NCI-H82 (cell line): ENCODE measurements at regions not wholly inside any gene's neighbourhood (a gene's known extent, or its start where the extent isn't known, plus 50 kb on each side); places are given as distances from the start of the nearest gene placed in this dataset.
"Not testable (repeated sequence)": the region's sequence is repeated elsewhere in the genome, so short reads cannot be mapped to it uniquely, and the experiment has no call there.

ENCODE experiments used
- DNase-seq: peaks from one replicate; lab custom pipeline; 2025; lab: John Stamatoyannopoulos, UW

DNA sequence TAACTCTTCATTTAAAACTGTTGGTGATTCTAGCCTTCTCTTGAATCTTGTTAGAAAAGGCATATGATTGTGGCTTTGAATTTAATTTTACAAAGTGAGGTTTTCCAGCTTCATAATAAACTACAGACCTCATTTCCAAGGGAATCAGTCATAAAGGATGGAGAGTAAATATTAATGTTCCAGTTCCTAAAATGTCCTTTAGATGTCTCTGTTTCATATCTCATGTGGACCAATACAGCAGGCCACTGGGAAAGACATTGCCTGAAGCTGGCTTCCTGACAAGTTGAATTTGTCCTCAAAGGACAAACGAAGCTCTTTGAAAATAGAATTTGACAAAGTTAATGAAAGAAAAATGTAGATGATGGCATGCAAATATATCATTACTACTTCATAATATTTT, 125.4 kb downstream of the ZNF330 start:
- peak; percentile 69 for DNase-seq

DNA sequence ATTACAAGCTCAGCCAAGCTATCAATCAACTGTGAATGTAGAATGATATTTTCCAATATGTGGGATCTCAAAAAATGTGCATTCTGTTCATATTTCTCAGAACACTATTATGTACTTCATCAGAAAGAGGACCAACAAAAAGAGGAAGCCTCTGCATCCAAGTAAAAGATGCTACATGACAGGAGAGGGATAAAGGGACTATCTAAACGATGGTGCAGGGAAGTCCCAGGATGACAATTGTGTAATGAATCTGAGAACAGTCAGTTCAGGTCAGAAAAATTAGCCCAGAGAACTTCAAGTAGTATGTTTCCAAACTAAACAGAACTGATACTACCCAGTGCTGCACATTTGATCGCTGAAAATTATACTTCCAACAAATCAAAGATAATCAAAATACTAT, 127.0 kb downstream of the ZNF330 start:
- DNase-seq: no peak

DNA sequence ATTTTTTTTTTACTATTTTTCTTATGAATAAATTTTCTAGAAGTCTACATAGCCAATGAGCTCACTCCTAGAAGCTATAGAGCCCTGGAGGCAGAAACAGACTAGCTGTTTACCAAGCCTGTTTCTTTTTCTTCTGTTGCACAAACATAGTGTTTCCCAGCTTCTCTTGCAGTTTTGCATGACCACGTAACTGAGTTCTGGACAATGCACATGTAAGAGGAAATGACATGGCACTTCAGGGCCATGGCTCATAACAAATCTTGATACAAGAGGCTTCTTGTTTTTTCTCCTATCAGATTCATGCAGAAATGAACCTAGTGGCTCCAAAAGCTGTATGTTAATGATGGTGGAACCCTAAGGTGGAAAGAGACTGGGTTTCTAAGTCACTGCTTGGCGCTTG, 127.4 kb downstream of the ZNF330 start:
- DNase-seq: no peak

DNA sequence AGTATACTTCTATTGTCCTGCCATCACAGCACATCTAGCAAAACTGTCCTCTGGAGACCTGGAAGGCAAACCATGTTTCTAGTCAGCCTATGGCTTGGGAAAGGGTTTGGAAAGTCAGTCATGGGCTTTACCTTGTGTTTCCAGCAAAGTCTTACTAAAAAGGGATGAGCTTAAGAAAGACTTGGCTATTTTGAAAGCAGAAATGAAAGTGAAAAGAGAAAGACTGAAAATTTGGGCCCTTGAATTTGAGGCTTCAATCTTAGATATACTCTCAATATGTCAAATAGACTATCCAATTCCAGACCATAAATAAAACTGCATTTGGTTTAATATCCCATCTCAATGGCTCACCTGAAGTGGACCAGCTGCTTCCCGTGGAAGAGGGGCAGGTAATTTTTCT, 127.9 kb downstream of the ZNF330 start:
- no peak for DNase-seq

DNA sequence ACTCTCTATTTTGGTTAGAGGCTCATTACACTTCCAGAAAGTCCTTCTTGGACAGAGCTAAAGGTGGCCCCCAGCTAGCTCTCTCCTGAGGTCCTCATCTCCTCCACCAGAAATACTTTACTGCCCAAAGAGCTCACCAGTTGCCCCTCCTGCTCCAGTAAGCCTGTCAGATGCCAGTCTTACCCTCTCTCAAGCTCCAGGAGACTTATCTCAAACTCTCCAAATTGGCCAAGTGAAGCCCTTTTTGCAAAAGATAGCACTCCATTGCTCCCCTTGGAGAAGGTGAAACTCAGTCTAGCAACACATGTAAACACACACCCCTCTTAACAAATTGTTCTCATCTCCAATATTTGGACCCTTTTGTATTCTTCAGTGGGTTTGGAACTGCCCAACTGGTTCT, 128.5 kb downstream of the ZNF330 start:
- DNase-seq: no peak

DNA sequence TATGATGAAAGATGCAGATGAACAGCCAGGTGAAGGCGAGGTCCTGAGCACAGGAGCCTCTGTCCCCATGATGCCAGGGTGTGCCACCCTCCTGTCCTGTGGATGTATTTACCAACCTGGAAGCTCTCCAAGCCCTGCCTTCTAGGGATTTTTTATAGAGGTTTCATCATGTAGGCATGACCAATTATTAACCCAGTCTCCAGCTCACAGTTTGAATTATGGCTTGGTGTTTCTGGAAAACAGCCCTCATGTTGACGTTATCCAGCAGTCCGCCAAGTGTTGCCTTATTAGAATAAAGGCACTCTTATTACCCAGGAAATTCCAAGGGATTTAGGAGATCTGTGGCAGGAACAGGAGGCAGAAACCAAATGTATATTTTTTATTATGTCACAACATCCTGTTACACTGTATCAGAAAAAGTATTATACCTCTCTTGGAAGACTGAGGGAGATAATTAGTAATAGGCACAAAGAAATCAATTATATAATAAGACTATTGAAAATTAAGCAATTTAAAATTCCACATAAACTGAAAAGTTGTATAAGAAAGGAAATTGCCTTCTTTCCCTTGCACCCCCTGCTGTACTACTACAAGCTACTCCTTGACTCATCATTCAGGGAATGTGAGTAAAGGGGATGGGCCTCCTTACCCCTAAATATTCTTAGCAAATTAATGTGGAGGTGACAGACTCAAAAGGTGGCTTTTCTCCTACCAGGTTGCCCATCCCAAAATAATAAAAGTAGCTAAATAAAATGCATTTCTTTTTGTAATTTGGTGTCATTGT, 129.6 kb downstream of the ZNF330 start:
- DNase-seq: no peak

DNA sequence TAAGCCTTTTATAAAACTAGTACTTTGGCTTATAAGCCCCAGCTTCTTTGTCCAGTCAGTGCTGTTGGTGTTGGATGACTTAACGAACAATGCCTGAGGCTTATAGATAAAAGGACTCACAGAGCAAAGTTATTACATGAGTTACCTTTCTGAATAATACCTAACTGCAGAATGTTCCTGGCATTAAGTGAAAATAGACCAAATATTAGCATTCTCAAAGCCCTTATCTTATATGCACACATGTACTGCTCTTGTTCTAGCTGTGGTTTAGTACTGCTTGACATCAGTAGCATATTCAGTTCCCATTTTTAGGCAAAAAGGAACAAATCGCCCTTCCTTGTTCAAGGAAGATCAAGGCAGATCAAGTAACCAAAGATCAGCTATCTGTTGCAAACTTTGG, 131.6 kb downstream of the ZNF330 start:
- DNase-seq: peak; percentile 9

DNA sequence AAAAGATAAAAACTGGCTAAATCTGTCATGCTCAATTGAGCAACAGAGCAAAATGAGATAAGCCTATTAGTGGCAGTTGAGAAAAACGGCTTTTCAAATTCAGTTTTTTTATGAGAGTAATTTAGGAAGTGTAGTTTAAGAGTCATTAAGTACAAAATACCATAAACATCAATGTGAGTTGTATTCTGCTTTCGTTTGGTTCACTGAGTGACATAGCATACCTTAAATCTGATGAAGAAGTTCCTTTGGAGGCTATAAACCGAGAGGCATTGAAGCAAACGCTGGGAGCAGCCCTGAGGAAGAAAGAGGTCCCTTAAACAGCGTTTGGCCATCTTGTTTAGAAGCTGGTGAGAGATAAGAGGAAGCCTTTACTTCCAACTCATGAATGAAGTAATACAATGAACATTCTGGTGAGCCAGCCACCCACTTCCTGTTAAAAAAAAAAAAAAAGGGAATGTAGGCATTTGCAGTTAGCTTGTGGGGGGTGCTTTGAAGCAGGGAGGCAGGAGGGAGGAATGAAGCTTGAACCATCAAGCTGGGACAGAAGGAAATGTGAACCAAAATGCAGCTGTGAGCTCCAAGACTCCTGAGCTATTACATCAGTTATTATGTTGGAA, 132.3 kb downstream of the ZNF330 start:
- DNase-seq: no peak

DNA sequence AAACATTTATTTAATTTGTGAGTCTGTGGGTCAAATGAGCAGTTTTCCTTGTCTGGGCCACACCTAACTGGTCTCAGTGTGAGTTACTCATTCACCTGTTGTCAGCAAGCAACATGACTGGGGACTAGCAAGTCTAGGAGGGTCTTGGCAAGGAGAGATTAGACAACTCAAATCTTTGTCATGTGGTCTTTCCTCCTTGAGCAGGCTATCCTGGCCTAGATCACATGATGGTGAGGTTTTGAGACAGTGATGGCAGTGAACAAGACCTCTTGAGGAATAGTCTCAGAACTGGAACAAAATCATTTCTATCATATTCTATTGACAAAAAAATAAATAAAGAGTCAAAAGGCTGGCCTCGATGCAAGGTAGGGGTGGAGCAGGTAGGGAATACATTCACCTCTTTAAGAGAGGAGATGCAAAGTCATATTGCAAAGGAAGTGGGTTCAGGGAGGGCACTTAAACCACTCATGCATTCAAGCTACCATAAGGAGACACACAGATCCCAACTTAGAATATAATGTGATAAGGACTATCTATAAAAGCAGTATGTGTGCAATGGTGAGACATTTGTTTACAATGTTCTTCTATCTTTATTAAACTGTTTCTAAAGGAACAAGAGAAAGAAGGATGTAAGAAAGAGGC, 135.7 kb downstream of the ZNF330 start:
- DNase-seq: no peak

DNA sequence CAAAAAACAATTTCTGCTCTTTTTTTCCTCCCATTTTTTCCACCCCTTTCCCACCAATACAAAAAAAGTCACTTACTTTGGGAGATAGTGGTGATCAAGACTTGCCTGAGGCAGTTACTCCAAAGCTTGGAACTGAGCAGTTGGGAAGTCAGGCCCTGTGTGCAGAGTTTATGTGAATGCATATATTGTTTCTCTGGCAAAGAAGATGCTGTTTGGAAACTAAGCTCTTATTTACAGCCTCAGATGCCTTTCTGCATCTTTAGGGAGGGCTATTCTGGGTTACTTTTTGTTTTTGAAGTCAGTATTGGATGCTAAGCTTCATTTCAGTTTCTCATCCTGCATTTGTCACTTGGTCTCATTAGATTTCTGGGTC, 136.3 kb downstream of the ZNF330 start:
- DNase-seq: no peak

DNA sequence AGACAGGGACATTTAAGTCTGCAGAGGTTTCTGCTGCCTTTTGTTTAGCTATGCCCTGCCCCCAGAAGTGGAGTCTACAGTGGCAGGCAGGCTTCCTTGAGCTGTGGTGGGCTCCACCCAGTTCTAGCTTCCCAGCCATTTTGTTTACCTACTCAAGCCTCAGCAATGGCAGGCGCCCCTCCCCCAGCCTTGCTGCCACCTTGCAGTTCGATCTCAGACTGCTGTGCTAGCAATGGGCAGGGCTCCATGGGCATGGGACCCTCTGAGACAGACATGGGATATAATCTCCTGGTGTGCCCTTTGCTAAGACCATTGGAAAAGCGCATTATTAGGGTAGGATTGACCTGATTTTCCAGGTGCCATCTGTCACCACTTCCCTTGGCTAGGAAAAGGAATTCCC, 147.5 kb downstream of the ZNF330 start:
- not testable (repeated sequence) for DNase-seq

DNA sequence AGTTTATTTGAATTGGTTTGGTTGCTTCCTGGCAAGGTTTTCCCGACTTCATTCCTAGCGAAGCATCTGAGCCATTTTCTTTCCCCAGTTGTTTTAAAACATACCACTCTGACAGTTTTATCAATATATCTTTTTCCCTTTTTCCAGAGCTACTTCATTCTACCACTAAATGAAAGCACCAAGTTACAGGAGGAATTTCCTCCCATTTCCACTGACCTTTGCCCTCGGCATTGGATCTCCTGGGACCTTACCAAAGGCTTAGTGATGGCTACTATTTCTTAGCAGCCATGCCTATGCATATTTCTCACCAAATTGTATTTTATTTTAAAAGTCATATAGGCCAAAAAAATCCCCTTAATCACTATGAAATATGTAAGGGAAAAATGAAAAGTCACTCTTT, 150.5 kb downstream of the ZNF330 start:
- no peak for DNase-seq

DNA sequence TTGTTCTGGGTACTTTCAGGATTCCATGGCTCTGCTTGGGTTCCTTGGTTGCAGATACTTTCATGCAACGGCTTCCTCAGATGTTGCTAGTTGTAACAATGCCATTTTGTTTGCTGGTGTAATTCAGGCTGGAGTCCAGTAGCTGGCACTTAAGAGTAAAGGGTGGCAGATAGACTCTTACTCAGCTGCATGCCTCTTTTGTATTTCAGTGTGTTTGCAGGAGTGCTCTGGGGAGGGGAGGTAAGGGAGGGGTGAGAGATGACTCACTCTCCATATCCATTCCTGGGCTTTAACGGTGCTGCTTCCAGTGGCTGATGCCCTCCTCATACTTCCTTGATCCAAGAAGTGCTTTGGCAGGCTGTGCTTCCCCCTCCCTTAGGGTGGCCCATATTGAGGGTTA, 155.2 kb downstream of the ZNF330 start:
- DNase-seq: no peak

DNA sequence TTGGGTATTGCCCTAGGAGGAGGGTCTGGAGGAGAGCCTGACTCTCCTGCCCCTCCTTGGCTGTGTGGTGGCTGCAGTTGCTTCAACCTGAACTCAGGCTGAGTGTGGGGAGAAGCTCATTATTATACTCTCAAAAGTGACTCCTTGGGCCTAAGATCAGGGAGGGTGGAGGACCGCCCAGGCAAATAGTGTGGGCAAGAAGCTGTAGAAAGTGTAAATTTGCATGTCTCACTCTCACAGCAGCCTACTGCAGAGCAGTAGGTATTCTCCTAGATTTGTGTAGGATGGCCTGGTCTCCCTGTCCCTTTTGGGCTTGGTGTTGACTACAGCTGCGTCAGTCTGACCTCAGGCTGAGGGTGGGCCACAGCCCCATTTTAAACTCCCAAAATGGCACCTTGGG, 156.1 kb downstream of the ZNF330 start:
- no peak for DNase-seq

DNA sequence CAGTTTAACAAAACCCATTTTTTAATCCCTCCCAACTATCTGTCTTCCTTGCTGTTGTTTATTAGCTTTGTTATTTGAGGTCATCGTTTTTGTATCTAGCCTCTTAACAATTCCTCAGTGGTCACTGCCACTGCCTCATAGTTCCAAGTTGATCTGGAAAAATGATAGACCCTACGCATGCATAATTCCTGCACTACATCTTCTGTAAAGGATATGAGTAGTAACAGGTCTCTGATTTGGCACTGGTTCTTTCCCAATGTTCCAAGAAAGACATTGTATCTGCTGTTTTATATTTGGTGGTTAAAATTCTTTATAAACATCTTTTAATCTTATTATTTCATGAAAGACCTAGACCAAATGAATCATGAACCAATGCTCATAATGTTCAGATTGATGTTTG, 166.6 kb downstream of the ZNF330 start:
- no peak for DNase-seq

DNA sequence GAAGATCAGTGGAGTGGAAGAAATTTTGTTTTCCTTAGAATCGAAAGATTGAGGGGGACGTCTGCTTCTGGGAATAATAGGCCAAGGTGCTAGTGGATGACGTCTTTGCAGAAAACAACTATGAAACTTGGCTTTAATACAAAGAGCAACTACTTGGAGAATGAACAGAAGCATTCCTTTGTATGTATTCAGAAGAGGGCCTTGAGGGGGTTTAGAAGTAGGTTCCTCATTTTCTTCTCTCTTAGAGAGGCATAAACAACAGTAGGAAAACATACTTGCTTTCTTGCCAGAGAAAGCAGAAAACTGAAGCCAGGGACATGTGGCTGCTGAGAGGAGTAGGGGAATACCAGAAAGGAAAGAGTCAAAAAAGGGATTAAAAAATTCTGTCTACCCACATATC, 167.8 kb downstream of the ZNF330 start:
- DNase-seq: no peak

DNA sequence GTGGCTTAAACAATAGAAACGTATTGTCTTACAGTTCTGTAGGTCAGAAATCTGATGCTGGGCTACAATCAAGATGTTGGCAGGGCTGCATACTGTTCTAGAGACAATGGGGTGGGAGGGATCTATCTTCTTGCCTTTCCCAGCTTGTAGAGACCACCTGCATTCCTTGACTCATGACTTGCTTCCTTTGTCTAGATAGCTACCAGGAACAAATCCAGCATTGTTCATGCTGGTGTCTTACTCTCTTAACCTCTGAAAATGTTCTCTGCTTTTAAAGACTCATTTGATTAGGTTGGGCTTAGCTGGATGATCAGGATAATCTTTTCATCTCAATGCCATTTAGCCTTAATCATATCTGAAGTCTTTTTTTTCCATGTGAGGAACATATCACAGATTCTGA, 169.0 kb downstream of the ZNF330 start:
- peak; percentile 67 for DNase-seq

DNA sequence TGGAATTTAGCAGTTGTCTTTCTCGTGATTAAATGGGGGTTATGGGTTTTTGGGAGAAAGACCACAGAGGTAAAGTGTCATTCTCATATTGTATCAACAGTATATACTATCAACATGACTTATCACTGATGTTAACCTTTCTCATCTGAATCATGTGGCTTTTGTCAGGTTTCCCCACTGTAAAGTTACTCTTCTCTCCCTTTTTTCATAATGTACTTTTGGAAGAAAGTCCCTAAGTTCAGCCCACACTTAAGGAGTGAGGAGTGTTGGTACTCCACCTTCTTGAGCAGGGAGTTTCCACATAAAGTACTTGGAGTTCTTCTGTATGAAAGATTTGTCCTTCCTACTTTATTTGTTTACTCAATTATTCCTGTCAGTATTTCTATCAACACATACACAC, 169.9 kb downstream of the ZNF330 start:
- no peak for DNase-seq

DNA sequence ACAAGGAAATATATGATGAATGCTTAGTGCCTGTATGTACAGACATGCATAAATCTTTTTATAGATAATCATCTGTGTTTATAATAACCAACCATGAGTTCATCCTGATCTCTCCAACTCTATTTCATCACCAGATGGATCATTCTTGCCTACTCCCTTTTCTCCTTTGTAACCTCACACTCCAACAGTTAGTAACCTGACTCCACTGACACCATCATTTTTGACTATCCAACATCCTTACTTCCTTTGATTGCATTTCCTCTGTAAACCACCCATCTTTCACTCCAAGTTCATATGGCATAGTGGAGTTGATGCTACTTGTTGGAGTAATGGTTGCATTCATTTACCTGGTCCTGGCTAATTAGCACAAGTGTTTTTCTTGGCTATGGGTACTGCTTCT, 170.6 kb downstream of the ZNF330 start:
- no peak for DNase-seq

DNA sequence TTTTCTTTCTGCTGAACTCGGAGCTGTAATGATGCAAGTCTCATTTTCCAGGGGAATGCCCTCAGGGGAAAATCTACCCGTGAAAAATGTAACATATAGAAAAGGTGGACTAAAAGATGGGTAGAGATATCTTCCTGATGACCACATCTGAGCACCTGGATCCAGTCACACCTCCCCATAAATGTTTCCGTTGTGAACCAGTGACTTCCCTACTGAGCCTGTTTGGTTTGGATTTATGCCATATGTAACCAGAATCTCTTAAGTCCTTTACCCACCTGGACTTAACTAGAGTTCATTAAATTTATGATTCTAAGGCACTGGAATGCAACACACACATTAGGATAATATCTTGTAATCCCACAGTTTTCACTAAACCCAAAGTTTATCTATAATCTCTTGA, 171.1 kb downstream of the ZNF330 start:
- DNase-seq: peak; percentile 11

DNA sequence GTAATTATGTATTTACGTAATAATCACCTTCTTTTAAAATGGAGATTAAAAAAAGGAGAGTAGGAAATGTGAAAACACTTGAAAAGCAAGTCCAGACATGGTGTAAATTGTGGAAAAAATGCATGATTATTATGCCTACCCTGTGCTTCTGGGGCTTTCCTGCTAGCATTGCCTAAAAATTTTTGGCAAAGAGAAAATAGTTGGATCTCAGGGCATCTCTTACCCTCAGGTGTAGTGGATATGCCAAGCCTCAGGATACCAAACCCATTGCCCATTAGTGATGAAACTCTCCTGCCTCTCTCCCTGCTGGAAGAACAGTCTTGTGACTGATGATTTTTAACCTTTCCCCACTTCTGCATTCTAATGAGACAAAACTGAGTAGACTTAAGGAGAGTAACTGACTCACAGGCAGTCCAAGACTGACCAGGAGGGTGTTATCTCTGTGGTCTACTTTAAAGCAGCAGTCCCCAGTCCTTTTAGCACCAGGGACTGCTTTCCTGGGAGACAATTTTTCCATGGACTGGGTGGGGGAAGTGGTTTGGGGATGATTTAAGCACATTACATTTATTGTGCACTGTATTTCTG, 174.6 kb downstream of the ZNF330 start:
- no peak for DNase-seq

DNA sequence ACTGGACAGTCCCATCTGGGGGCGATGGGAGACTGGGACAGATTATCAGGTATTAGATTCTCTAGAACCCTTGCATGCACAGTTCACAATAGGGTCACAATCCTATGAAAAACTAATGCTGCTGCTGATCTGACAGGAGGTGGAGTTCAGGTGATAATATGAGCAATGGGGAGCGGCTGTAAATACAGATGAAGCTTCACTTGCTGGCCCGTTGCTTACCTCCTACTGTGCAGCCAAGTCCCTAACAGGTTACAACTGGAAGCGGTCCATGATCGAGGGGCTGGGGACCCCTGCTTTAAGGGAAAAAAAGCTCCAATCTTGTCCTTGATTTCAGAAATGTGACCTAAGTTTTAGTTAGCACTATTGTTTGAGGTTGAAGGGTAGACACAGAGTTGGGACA, 175.2 kb downstream of the ZNF330 start:
- DNase-seq: no peak

DNA sequence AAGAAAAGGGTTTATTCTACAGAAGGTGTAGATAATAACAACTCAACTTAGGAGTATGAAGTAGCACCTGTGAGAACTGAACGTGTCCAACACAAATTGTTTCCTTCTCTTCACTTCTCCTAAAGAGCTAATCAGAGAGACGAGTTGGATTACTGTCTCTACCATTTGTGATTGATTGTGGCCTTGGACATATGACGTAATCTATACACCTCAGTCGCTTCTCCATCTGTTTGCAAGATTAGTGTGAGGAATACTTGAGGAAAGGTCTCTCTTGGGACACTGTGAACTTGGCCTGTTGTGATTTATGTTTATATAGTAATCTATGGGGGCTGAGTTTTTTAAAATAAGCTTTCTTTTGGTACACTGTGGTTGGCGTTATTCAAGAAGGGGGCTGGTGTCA, 182.0 kb downstream of the ZNF330 start:
- peak; percentile 90 for DNase-seq
